ENCODE measurements at regions not wholly inside any gene's neighbourhood (a gene's known extent, or its start where the extent isn't known, plus 50 kb on each side); places are given as distances from the start of the nearest gene placed in this dataset.

- H3K27ac ChIP-seq = no peak overlapping the region
- TF ChIP-seq, protein P1, sequence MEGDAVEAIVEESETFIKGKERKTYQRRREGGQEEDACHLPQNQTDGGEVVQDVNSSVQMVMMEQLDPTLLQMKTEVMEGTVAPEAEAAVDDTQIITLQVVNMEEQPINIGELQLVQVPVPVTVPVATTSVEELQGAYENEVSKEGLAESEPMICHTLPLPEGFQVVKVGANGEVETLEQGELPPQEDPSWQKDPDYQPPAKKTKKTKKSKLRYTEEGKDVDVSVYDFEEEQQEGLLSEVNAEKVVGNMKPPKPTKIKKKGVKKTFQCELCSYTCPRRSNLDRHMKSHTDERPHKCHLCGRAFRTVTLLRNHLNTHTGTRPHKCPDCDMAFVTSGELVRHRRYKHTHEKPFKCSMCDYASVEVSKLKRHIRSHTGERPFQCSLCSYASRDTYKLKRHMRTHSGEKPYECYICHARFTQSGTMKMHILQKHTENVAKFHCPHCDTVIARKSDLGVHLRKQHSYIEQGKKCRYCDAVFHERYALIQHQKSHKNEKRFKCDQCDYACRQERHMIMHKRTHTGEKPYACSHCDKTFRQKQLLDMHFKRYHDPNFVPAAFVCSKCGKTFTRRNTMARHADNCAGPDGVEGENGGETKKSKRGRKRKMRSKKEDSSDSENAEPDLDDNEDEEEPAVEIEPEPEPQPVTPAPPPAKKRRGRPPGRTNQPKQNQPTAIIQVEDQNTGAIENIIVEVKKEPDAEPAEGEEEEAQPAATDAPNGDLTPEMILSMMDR (IDR thresholded peaks at IDR 0.05) = no peak
- no peak for TF ChIP-seq ZFX (IDR thresholded peaks at IDR 0.05; ENCODE audit: borderline replicate concordance)
Observed at GRCh38 chr6:22455378-22455777, 114.0 kb upstream of the HDGFL1 start.

DNA sequence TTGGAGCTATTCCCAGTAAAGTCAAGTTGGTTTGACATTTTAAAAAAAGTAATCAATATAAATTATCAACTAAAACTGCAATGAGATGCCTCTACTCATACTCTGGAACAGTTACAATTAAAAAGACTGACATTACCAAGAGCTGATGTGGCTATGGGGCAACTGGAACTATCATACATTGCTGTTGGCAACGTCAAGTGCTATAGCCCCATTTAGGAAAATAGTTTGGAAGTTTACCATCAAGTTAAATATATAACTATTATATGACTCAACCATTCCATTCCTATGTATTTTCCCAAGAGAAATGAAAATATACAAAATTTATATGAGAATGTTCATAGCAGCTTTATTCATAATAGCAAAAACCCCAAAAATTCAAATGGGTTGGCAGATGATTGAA is 111.4 kb upstream of the HDGFL1 start:
- H3K27ac ChIP-seq = no peak overlapping the region

DNA sequence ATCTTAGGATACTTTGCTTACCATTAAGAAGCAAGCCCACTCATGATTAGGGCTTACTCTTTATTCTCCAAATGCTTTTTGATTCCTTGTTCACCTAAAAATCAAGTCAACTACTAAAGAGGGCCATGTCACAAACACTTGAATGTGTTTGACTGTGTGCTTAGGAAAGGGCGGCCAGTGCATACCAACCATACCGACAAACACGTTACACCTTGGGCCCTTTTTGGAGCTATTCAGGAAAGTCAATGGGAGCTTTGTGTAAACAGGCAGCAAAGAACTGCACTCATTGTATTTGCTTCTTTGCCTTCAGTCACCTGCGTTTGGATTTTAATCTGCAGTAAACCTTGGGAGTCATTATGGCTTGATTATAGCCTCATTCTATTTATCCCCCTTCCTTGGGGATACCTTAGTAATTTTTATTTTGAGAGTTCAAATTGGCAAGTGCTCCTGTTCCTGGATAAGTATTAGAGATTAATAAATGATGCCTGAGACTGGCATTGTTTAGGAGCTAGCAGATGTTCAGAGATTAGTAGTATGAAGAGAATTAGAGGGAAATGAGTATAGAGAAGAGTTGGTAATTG is 102.6 kb upstream of the HDGFL1 start:
- no peak for TF ChIP-seq ZFX (IDR thresholded peaks at IDR 0.05; ENCODE audit: borderline replicate concordance)
- TF ChIP-seq, protein P1 (IDR thresholded peaks at IDR 0.05) = no peak

More for the DNA sequence above, 111.4 kb upstream of the HDGFL1 start:
- TF ChIP-seq ZFX (IDR thresholded peaks at IDR 0.05; ENCODE audit: borderline replicate concordance) = no peak
- TF ChIP-seq, protein P1 (IDR thresholded peaks at IDR 0.05) = no peak

DNA sequence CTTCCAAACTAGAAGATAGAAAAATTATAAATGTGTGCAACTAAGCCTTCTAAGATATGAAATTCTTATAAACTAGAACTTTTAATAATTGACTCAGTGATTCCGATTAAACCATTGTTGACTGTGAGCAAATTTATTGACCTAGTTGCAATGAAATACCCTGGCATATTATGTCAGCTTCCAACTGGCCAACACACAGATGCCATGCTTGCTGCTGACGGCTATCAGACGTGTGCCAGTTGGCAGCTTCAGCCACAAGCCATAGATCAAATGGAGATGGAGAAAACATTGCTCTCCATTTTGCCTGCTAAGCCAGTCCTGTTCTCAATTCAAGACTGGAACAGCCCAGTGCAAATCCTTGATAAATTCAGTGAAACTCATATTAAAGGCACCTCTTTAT is 101.7 kb upstream of the HDGFL1 start:
- no peak overlapping the region for H3K27ac ChIP-seq
- TF ChIP-seq, protein P1 (IDR thresholded peaks at IDR 0.05) = no peak
- no peak for TF ChIP-seq ZFX (IDR thresholded peaks at IDR 0.05; ENCODE audit: borderline replicate concordance)

More for the DNA sequence above, 102.6 kb upstream of the HDGFL1 start:
- no peak overlapping the region for H3K27ac ChIP-seq

DNA sequence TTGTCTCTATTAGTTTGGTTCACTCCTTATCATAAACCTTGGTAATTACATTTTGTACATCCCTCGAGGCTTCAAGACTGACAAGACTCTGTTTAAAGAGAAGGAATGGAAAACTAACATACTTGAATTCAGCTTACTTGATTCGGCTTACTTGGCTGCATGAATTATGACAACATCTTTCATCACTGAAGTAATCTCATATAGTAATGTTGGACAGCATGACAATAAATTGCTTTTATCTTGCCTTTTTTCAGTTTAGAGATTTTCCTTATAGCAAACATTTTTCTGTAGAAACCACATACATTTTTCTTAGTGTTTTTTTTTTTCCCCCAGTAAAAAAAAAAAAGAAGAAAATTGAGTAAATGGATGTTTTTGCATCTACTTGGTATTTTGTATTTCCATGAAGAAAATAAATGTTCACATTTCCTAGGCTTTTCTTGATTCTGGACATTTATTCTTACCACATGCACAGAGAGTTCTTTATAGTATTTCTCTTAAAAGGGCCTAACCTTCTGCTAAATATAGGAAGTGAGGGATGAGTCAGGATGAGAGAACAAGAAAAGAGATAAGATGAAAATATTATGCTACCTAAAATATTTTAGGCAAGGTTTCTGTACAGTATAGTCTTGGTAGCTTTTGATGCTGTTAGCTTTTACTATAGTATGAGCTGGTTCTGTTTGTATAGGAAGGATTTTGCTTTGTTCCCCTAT is 101.0 kb upstream of the HDGFL1 start:
- TF ChIP-seq, protein P1 (IDR thresholded peaks at IDR 0.05) = no peak
- no peak for TF ChIP-seq ZFX (IDR thresholded peaks at IDR 0.05; ENCODE audit: borderline replicate concordance)
- no peak overlapping the region for H3K27ac ChIP-seq

GRCh38 chr6:22470454-22471131 is 98.8 kb upstream of the HDGFL1 start:
- H3K27ac ChIP-seq = peak overlapping the region; percentile 46

More at GRCh38 chr6:22470454-22471131, 98.8 kb upstream of the HDGFL1 start:
- no peak for TF ChIP-seq ZFX (IDR thresholded peaks at IDR 0.05; ENCODE audit: borderline replicate concordance)
- TF ChIP-seq, protein P1 (IDR thresholded peaks at IDR 0.05) = no peak
